ENCODE measurements at regions not wholly inside any gene's neighbourhood (a gene's known extent, or its start where the extent isn't known, plus 50 kb on each side); places are given as distances from the start of the nearest gene placed in this dataset.

DNA sequence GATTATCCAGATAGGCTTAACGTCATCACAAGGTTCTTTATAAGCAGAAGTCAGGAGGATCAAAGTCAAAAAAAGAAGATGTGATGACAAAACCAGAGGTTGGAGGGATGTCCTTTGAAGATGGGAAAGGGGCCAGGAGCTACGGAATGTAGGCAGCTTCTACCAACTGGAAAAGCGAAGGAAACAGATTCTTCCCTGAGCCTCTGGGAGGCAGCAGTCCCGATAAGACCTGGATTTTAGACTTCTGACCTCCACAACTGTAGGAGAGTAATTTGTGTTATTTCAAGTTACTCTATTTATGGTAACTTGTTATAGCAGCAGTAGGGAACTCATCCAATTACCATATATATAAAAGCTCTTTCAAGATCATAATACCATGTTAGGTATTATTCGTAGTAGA is 98.8 kb upstream of the MYCBP2 start:
- in situ Hi-C loops (cut with MboI; ENCODE audit: low sequenced_read_pairs): no loop called here

DNA sequence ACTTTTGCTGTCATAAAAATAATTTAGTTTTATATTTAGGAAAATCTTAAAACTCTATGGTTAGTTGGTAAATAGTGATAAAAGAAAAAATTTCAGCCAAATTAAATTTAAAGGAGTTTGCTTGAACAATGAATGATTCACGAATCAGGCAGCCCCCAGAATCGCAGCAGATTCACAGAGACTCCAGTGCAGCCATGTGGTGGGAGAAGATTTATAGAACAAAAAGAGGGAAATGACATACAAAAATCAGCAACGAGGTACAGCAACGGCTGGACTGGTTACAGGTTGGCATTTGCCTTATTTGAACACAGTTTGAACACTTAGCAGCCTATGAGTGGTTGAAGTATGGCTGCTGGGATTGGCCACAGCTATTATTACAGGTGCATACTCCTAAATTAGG is 96.4 kb upstream of the MYCBP2 start:
- in situ Hi-C loops (cut with MboI; ENCODE audit: low sequenced_read_pairs): no loop called here

DNA sequence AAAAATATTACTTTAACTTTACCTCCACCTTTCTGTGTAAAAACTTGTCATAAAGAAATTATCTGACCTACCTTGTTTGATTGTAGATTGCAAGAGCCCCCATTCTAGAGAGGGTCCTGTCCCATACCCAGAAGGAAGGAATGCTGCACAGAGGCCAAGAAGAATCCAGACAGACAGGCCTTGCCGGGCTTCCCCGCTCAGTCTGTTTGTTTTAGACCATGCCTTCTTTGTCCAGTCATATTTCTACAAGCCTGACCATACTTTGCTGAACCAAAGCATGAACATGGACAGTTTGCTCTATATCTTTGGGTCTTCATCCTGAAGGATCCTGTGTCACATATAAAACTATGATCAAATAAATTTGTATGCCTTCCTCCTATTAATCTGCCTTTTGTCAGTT is 95.8 kb upstream of the MYCBP2 start:
- in situ Hi-C loops (cut with MboI; ENCODE audit: low sequenced_read_pairs): no loop called here

DNA sequence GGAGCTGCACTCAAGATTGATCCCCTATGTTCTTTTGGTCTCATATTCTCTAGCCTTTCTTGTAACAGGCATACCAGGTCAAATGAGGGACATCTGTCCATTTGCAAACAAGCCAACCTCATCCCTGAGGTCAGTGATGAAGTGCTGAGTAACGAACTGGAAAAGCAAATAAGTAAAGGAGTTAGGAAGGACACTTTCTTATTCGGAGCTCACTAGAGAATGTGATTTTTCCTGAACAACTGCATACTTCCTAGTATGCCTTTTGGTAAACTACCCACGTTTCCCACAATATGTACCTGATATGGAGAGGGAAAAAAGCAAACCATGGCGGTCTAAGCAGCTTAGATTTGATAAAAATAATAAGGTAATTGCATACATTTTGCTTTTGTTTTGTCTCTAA is 91.0 kb upstream of the MYCBP2 start:
- in situ Hi-C loops (cut with MboI; ENCODE audit: low sequenced_read_pairs): no loop called here

DNA sequence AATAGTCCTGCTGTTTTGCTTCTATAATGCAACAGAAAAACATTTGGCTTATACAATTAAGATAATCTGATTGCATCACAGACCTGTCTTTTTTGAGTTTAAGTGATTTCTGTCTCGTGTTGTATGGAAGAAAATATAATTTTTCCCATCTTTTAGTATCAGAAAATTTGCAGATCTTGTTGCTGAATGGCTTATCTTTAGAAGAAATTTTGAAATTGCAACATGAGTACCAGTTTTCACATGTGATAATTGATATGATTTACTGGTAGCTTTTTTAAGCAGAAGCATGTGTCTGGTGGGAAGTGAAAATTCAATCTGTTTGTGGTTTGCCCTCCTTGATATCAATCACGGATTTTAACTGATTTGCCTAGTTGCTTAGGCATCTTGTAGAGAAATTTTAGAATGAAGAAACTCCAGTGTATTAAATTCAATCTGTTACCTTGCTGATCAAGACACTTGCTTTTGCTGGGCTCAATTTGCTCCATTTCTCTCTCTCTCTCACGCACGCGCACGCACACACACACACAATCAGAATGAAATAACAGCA is 89.8 kb upstream of the MYCBP2 start:
- in situ Hi-C loops (cut with MboI; ENCODE audit: low sequenced_read_pairs): no loop called here

DNA sequence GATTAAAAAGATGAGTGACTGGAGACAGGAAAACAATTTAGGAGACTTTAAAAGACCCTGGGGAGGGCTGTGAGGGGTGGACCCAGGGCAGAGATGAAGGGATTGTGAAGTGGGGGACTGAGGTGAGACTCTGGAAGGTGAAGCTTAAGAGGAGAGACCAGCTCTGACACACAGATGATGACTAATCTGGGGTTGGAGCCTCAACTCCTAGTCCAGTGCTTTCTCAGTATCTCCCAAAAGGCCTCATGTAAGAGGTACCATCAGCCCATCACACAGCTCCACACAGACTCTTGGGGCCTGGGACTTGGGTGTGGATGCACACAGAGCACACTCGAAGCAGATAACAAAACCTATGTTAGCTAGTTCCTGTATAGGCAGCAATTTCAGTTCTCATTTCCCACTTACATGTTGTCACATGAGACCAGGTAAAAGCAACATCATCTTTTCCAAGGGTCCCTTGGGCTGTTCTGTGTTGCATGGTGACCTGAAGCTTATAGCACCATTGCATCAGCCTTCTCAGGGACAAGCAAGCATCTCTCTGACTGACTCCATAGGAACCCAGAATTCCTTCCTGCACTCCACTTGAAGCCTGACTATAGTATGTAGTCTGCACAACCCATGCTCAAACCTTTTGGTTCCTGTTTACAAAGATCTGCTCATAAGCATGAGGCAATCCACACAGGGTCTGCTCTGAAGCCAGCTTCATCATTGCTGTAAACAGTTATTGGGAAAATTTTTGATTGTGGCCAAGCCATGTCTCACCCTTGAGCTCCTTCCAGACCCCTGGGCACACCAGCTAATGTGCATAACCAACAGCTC is 88.6 kb upstream of the MYCBP2 start:
- in situ Hi-C loops (cut with MboI; ENCODE audit: low sequenced_read_pairs): no loop called here

DNA sequence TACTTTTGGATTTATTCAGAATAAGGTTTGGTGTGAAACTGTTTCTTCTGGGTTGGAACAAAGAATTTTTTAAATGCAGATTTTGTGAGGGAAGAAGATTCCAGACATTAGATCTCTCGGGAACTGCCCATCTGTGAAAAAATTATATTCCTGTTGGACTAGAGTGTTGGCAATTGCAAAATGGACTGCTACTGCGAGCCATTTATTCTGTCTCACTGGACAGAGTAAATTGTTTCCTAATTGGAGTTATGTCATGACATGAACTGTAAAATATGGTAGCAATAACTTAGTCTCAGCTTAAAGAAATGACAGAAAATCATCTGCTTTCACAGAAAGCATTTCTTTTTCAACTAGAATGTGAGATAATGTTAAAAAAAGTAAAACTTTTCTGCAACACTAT is 86.0 kb upstream of the MYCBP2 start:
- in situ Hi-C loops (cut with MboI; ENCODE audit: low sequenced_read_pairs): no loop called here

DNA sequence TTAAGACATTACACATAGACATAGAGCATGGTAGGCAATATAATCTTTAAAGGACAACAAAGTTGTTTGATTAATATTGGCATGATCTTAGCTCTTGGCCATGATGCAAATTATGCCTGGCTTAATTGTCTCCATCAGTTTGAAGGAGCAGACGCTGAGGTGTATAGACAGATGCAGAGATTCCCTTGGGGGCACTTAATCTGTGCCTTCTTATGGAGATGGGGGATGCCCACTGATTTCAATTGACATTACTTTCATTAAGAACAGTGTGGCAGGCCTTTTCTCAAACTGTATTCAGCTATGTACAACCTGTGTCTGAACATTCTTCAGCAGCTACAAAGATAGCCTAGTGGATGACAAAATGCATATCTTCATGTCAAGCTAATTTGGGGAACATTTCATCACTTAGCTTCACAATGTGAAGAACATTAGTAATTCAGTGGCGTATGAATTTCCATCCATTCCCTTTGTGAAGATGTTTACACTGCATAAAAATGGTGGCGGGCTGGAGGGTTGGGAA is 85.3 kb upstream of the MYCBP2 start:
- in situ Hi-C loops (cut with MboI; ENCODE audit: low sequenced_read_pairs): no loop called here

DNA sequence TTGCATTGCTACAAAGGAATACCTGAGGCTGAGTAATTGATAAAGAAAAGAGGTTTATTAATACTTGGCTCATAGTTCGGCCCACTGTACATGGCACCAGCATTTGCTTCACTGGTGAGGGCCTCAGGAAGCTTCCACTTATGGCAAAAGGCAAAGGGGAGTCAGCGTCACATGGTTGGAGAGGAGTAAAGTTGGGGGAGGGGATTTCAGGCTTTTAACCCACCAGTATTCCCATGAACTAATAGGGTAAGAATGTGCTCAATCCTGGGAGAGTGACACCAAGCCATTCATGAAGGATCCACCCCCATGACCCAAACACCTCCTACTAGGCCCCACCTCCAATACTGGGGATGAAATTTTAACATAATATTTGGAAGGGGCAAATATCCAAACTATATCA is 82.5 kb upstream of the MYCBP2 start:
- in situ Hi-C loops (cut with MboI; ENCODE audit: low sequenced_read_pairs): no loop called here

DNA sequence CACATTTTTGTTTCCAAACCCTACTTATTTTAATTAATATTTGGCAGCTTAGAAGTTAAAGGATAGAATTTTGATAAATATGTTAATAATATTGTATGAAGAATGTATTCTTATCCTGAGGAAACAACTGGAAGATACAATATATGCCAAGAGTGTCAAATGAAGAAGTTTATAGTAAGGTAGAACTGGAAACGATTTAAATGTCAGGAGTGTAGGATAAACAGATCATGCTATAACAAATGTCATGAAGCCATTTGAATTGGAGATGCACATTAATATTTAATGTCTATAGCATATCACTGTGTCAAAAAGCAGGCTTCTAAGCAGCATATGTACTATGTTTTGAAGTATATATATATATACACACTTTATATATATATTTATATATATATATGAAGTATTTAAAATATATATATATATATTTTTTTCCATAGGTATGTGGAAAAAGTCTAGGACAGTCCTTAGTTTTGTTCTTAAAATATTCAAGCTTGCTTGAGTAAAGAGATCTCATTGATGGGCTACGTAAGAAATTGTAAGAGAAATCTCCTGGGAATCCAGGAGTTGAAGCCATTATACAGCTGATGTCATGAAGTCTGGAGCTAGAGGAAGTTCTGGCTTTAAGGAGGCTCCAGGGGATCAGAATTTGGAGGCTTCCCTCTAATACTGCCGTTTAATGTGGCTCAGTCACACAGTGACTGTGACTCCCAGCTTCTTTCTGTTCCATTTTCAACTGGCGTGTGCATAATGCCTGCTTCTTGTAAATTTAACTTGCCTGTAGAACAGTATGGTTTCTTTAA is 79.9 kb upstream of the MYCBP2 start:
- in situ Hi-C loops (cut with MboI; ENCODE audit: low sequenced_read_pairs): no loop called here

DNA sequence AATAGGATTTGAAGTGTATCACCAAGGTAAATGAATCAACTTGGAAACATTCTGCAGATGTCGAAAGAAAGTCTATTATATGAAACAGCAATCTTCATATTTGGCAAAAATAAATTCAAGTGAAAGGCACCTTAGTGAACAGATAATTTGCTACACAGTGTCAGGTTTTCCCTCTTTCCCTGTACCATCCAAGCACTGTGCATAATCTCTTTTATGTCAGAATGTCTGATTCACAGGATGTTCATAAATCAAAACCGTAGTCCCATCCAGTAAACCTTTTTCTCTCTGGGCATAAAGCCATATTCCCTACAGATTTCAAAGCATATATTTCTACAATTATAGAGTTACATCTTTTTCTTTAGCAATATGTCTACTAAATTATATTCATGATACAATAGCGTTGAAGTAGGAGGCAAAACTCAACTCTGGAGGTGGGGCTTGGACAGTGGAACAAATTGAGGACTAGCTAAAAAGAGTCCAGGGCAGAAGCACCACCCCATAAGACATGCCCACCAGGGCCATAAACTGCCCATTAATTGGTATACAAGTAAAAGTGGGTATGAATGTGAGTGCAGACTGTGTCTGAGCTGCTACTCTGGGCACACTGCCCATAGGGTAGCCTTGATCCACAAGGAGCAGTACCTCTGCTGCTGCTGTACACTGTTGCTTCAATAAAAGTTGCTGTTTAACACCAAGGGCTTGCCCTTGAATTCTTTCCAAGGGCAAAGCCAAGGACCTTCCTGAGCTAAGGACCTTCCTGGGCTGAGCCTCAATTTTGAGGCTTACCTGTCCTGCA is 72.1 kb upstream of the MYCBP2 start:
- in situ Hi-C loops (cut with MboI; ENCODE audit: low sequenced_read_pairs): no loop called here

DNA sequence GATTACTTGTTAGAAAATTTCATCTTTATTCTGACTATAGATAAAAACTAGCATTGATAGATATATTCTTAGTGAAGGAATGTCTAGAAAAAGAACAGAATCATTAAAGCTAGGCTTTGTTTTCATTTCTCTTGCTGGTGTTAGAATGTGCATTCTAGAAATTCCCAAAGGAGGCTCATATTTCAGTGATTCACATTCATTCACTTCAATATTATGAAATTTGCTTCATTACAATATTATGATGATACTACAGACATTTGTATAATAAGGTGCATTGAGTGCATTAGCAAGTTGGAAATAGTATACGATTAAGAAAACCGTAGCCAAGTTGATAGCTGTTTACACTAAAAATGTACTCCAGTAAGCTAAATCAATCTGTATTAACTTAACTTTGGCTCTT is 70.7 kb upstream of the MYCBP2 start:
- in situ Hi-C loops (cut with MboI; ENCODE audit: low sequenced_read_pairs): no loop called here

DNA sequence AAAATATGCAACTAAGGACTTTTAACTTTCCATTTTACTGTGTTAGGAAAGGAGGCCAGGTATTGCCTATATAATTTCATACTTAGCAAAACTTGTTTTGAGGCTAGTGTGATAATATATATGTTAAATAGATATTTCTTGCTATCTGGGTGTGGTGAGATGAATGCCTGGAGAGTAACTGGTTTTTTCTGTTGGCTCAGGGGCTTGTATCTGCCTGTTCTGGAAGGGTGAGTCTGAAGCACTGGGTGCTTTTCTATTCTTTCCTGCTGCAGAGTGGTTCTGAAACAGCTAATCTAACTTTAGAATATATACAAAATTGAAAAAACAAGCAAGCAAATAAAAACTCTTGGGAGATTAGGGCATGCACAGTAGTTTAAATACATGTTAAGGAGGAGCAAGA is 64.6 kb upstream of the MYCBP2 start:
- in situ Hi-C loops (cut with MboI; ENCODE audit: low sequenced_read_pairs): no loop called here

DNA sequence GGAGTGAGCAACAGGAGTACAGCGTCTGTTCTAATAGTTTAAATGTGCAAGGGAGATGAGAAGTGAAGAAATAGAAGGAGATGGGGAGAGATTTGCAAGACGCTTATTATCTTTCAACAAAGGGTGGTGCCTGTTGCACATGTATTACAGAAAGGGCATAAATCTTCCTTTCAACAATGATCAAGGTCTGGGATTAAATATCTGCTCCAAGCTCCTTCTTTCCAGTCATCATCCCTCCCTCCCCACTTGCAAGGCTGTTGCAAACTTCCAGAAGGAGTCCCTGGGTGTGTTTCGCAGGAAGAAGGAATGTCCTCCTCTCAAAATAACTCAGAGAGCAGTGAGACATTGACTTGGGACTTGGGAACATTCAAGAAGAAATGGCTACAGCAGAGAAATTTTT is 63.5 kb upstream of the MYCBP2 start:
- in situ Hi-C loops (cut with MboI; ENCODE audit: low sequenced_read_pairs): no loop called here

DNA sequence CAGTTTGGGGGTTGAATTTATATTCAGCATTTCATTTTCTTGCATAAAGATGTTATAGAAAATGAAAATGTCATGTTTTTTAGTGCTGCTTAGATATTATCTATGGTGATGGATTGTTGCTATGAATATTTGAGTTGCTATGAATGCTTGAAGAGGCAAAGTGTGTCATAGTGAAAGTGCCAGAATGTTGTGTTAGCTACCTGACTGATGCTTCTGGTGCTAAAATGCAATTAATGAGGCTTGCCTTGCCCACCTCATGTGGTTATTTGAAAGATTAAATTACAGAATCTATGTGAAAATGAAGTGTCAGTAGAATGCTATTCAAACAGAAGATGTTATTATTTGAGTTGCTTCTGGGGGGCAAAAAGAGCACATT is 62.7 kb upstream of the MYCBP2 start:
- in situ Hi-C loops (cut with MboI; ENCODE audit: low sequenced_read_pairs): no loop called here

DNA sequence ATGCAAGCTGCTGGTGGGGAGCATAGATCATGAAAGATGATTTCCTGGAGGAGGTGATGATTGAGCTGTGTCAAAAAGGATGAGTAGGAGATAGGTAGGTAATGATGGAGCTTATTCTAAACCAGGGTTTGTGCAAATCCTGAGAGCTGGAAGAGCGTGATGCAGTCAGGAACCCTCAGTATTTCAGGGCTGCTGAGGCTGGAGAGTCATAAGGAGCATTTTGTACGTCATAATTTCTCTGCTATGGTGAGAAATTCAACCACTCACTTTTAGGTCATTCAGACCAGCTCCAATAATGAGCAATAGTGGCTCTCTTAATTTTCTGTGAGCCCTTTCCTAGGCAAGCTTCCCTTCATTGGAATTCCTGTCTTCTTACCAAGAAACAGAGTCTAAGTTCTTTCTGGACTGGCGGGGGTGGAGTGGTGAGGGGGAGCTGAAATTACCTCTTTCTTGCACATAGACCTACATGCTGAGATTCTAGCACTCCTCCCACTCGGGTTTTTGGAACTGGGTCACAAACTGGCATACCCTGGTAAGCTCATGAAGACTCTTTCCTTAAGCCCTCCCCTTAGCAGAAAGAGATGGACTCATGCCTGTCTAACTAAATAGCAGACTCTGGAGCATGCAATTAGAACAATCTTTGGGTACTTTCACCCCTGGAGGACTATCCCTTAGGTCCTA is 62.2 kb upstream of the MYCBP2 start:
- in situ Hi-C loops (cut with MboI; ENCODE audit: low sequenced_read_pairs): no loop called here

DNA sequence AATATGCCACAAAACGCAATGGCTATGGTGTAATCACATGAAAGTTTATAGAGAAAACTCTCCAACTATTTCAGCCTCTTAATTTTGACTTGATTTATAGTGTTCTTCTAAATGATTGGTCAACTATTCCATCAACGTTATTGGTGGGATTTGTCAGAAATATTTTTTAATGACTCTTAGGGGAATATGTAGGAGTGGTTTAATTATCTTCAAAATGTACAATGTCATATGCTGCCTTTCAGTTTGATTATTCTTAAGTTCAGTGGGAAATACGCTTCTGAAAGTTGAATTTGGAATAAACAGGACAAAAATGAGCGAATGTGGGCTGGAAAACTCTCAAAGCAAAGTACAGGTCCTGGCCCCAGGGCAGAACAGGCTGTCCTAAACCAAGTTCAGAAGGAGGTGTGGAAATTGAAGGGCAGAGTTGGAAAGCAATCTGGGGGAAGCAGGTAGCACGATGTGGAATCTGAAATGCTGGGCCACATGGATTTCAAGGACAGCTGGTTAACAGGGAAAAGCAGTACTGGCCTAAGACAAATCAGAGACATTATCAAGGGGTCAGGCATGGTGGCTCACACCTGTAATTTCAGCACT is 60.8 kb upstream of the MYCBP2 start:
- in situ Hi-C loops (cut with MboI; ENCODE audit: low sequenced_read_pairs): no loop called here

DNA sequence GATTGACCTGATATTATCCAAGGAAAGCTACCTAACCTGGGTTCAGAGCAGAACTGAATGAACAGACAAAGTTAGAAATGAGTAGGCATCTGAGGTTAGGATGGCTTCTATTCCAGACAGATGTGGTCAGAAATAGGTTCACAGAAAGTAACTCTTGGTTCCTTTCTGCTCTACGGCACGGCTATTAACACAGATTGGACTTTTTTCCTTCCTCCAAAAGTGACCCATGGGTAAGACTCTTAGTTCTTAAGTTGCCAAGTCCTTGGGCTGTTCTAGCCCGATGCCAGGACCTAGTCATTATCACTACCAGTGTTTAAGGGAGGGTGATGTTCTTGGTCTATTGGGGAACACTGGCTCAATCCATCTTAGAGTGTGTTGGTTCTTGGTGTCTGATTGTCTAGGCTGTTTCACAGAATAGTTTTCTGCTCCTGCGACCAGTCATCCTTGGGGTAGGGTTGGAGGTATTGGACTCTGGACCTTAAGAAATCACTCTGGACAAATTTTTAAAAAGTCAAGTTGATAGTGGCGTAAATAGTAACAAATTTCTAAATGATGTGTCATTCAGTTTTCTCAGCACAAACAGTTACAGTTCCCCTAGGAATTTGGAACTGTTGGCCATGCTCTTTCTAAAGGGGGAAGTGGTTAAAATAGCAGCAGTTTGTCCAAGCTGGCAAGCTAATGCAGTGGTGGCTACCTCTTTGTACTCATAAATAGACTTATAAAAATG is 60.1 kb upstream of the MYCBP2 start:
- in situ Hi-C loops (cut with MboI; ENCODE audit: low sequenced_read_pairs): no loop called here

DNA sequence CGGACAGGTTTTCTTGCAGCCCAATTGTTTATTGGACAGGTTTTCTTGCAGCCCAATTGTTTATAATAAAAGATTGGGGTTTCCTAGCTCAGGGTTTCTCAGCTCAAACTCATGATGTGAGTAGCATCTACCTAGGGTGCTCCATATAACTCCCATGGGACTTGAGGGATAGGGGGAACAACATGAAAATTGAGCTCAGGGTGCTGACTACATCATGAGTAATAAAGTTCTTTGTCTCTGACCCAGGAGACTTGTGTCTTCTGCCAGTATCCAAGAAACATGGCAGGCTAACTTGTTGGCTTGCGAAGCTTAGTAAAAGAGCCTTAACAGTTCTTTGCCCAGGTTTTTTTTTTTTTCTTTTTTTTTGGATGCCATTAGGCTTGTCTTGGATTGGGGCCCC is 59.2 kb upstream of the MYCBP2 start:
- in situ Hi-C loops (cut with MboI; ENCODE audit: low sequenced_read_pairs): no loop called here

DNA sequence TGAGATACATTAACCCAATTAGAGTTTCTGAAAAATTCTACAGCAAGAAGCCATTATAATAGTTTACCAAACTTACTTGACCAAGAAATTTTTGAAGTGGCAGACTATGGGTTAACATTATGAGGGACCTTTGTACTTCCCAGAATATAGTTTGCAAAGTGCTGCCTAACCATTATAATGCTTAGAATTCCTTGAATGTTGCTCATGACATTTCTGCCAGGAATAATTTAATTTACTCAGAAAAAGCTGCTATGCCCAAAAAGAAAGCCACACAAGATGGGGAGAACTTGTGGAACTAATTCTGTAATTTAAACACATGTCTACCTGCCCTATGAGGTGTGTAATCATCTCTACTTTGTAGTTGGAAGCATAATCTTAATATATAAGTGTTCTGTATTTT is 58.1 kb upstream of the MYCBP2 start:
- in situ Hi-C loops (cut with MboI; ENCODE audit: low sequenced_read_pairs): no loop called here

Data from HL-60/S4 (cell line).